ENCODE measurements at regions not wholly inside any gene's neighbourhood (a gene's known extent, or its start where the extent isn't known, plus 50 kb on each side); places are given as distances from the start of the nearest gene placed in this dataset.
A peak's percentile ranks its signal among the peaks of the same experiment; 100 is the strongest.

DNA sequence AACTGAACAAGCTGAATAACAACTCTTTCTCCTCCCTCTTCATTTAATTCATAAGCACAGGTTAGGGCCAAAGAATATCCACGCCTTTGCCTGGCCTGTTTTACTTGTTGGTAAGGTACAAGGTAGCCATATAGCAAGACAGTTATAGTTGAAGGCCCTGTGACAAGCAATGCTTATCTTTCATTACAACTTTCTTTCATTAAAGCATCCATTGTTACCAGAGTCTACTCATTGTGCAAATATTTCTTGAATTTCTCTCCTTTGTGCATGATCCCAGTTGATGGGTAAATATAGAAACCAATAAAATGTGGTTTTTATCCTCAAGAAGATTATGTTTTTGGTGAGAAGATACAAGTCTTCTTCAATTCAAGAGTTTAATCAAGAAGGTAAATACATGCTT lies 140.2 kb downstream of the UBE2E3 start:
- Histone ChIP-seq H3K79me2 (ENCODE audit: insufficient read depth, low read length) (no peaks in the 10 kb centered on the region), H3K9me3 (ENCODE audit: insufficient read depth, low read depth, low read length) (no peaks in the 10 kb centered on the region), H3K9ac (ENCODE audit: low read length) (no peak overlapping the region), H3K27ac (ENCODE audit: low read depth, low read length) (no peak overlapping the region), H3K27me3 (ENCODE audit: insufficient read depth, low read length) (no peaks in the 10 kb centered on the region), H2AFZ (ENCODE audit: low read depth, low read length) (no peak overlapping the region), H3K4me2 (ENCODE audit: low read length) (no peak overlapping the region), H3K4me1 (ENCODE audit: insufficient read depth, low read length) (peaks cover 10% of the 10 kb centered on the region), H3K36me3 (ENCODE audit: insufficient read depth, low read length) (no peaks in the 10 kb centered on the region), H3K4me3 (ENCODE audit: insufficient read depth, low read depth, low read length) (no peak overlapping the region), H4K20me1 (ENCODE audit: insufficient read depth, low read length) (no peaks in the 10 kb centered on the region)
- FAIRE-seq (peak; percentile 76), DNase-seq (ENCODE audit: low read depth) (peak; percentile 40)
- no peak for TF ChIP-seq EZH2 (IDR thresholded peaks at IDR 0.05; ENCODE audit: insufficient read depth, low read length)
- Mint-ChIP-seq H3K27me3 (ENCODE audit: low read depth, unreplicated experiment) (no peaks in the 10 kb centered on the region), H3K27ac (ENCODE audit: unreplicated experiment) (no peak overlapping the region), H3K9me3 (ENCODE audit: unreplicated experiment) (no peaks in the 10 kb centered on the region), H3K4me3 (ENCODE audit: unreplicated experiment) (no peak overlapping the region), H3K36me3 (ENCODE audit: low read depth, unreplicated experiment) (no peaks in the 10 kb centered on the region), H3K4me1 (ENCODE audit: low read depth, unreplicated experiment) (peaks cover 15% of the 10 kb centered on the region)

DNA sequence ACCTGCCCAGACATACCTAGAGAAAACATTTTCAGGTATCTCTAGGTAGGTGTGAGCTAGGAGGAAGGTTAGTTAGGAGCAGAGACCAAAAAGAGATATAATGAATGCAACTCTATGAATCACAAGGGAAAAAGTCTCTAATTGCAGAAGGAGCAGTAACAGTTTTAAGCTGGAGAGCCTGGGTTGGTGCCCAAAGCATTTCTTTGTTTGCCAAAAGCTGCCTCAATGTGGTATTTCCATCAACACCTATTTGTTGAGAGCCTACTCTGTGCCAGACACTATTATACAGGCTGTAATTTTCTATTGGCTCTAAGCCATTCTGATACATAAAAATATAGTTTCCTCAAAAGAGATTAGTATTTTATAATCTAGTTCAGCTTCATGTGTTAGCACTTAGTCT lies 141.6 kb downstream of the UBE2E3 start:
- Histone ChIP-seq H3K4me3 (ENCODE audit: insufficient read depth, low read depth, low read length) (no peak overlapping the region), H3K27me3 (ENCODE audit: insufficient read depth, low read length) (no peaks in the 10 kb centered on the region), H3K4me2 (ENCODE audit: low read length) (no peak overlapping the region), H3K9ac (ENCODE audit: low read length) (no peak overlapping the region), H3K9me3 (ENCODE audit: insufficient read depth, low read depth, low read length) (no peaks in the 10 kb centered on the region), H4K20me1 (ENCODE audit: insufficient read depth, low read length) (no peaks in the 10 kb centered on the region), H3K79me2 (ENCODE audit: insufficient read depth, low read length) (no peaks in the 10 kb centered on the region), H2AFZ (ENCODE audit: low read depth, low read length) (no peak overlapping the region), H3K27ac (ENCODE audit: low read depth, low read length) (no peak overlapping the region), H3K36me3 (ENCODE audit: insufficient read depth, low read length) (no peaks in the 10 kb centered on the region), H3K4me1 (ENCODE audit: insufficient read depth, low read length) (peaks cover 10% of the 10 kb centered on the region)
- Mint-ChIP-seq H3K27me3 (ENCODE audit: low read depth, unreplicated experiment) (no peaks in the 10 kb centered on the region), H3K27ac (ENCODE audit: unreplicated experiment) (no peak overlapping the region), H3K4me3 (ENCODE audit: unreplicated experiment) (no peak overlapping the region), H3K36me3 (ENCODE audit: low read depth, unreplicated experiment) (no peaks in the 10 kb centered on the region), H3K4me1 (ENCODE audit: low read depth, unreplicated experiment) (peaks cover 15% of the 10 kb centered on the region), H3K9me3 (ENCODE audit: unreplicated experiment) (no peaks in the 10 kb centered on the region)
- FAIRE-seq (no peak), DNase-seq (ENCODE audit: low read depth) (no peak)
- no peak for TF ChIP-seq EZH2 (IDR thresholded peaks at IDR 0.05; ENCODE audit: insufficient read depth, low read length)
- TF ChIP-seq, protein P1, sequence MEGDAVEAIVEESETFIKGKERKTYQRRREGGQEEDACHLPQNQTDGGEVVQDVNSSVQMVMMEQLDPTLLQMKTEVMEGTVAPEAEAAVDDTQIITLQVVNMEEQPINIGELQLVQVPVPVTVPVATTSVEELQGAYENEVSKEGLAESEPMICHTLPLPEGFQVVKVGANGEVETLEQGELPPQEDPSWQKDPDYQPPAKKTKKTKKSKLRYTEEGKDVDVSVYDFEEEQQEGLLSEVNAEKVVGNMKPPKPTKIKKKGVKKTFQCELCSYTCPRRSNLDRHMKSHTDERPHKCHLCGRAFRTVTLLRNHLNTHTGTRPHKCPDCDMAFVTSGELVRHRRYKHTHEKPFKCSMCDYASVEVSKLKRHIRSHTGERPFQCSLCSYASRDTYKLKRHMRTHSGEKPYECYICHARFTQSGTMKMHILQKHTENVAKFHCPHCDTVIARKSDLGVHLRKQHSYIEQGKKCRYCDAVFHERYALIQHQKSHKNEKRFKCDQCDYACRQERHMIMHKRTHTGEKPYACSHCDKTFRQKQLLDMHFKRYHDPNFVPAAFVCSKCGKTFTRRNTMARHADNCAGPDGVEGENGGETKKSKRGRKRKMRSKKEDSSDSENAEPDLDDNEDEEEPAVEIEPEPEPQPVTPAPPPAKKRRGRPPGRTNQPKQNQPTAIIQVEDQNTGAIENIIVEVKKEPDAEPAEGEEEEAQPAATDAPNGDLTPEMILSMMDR (IDR thresholded peaks at IDR 0.05; ENCODE audit: insufficient read depth, low read depth, low read length), result no peak

DNA sequence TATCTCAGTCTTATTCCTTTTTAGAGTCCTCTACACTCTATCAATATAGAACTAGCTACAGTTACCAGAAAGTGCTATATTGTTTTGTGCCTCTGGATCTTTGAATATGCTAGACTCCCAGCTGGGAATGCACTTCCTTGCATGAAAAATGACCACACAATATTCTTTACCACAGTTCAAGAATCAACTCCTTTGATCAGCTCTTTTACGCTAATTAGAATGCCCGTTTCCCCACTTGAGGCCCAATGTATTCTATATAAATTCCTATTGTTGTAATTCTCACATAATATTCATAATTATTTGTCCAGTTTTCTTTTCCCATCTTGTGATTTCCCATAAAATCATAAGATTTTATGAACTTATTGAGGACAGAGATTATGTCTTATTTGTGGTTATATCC lies 142.2 kb downstream of the UBE2E3 start:
- DNase-seq (ENCODE audit: low read depth), result no peak
- H3K9me3 Mint-ChIP-seq (ENCODE audit: unreplicated experiment), result no peaks in the 10 kb centered on the region
- H3K36me3 ChIP-seq (ENCODE audit: insufficient read depth, low read length), result no peaks in the 10 kb centered on the region

More for the DNA sequence above, 142.2 kb downstream of the UBE2E3 start:
- Histone ChIP-seq H3K27ac (ENCODE audit: low read depth, low read length) (no peak overlapping the region), H4K20me1 (ENCODE audit: insufficient read depth, low read length) (no peaks in the 10 kb centered on the region), H3K4me2 (ENCODE audit: low read length) (no peak overlapping the region), H3K9me3 (ENCODE audit: insufficient read depth, low read depth, low read length) (no peaks in the 10 kb centered on the region), H3K79me2 (ENCODE audit: insufficient read depth, low read length) (no peaks in the 10 kb centered on the region), H2AFZ (ENCODE audit: low read depth, low read length) (no peak overlapping the region), H3K27me3 (ENCODE audit: insufficient read depth, low read length) (no peaks in the 10 kb centered on the region), H3K4me3 (ENCODE audit: insufficient read depth, low read depth, low read length) (no peak overlapping the region), H3K4me1 (ENCODE audit: insufficient read depth, low read length) (peaks cover 10% of the 10 kb centered on the region), H3K9ac (ENCODE audit: low read length) (no peak overlapping the region)
- H3K27ac Mint-ChIP-seq (ENCODE audit: unreplicated experiment), result no peak overlapping the region
- TF ChIP-seq, protein P1 (IDR thresholded peaks at IDR 0.05; ENCODE audit: insufficient read depth, low read depth, low read length), result no peak
- no peak for TF ChIP-seq EZH2 (IDR thresholded peaks at IDR 0.05; ENCODE audit: insufficient read depth, low read length)
- H3K4me3 Mint-ChIP-seq (ENCODE audit: unreplicated experiment), result no peak overlapping the region
- H3K27me3 Mint-ChIP-seq (ENCODE audit: low read depth, unreplicated experiment), result no peaks in the 10 kb centered on the region
- peaks cover 15% of the 10 kb centered on the region for H3K4me1 Mint-ChIP-seq (ENCODE audit: low read depth, unreplicated experiment)
- no peak for FAIRE-seq
- no peaks in the 10 kb centered on the region for H3K36me3 Mint-ChIP-seq (ENCODE audit: low read depth, unreplicated experiment)

Measured in astrocyte (in vitro differentiated cells and primary cell).